ENCODE measurements at regions not wholly inside any gene's neighbourhood (a gene's known extent, or its start where the extent isn't known, plus 50 kb on each side); places are given as distances from the start of the nearest gene placed in this dataset.

DNA sequence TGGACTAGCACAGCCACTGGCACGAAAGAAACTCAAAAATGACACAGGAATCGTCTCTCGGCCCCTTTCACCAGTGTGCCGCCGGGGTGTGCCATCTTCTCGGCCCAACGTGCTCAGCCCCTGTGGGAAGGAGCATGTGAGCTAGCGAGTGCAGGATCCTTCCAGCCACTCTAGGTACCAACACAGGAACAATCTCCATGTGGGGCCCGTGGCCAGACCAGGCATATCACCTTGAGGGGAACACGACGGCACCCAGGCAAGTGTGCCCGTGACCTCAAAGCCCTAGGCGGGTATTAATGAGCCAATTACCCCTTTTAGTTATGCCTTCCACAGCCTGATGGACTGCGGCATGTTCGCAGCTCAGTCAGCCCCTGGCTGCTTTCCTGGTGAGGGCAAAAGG lies 231.5 kb downstream of the FAT4 start:
- TF ChIP-seq, protein P1, sequence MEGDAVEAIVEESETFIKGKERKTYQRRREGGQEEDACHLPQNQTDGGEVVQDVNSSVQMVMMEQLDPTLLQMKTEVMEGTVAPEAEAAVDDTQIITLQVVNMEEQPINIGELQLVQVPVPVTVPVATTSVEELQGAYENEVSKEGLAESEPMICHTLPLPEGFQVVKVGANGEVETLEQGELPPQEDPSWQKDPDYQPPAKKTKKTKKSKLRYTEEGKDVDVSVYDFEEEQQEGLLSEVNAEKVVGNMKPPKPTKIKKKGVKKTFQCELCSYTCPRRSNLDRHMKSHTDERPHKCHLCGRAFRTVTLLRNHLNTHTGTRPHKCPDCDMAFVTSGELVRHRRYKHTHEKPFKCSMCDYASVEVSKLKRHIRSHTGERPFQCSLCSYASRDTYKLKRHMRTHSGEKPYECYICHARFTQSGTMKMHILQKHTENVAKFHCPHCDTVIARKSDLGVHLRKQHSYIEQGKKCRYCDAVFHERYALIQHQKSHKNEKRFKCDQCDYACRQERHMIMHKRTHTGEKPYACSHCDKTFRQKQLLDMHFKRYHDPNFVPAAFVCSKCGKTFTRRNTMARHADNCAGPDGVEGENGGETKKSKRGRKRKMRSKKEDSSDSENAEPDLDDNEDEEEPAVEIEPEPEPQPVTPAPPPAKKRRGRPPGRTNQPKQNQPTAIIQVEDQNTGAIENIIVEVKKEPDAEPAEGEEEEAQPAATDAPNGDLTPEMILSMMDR (IDR thresholded peaks at IDR 0.05), result no peak
- no peak for TF ChIP-seq POLR2A (IDR thresholded peaks at IDR 0.05)

Data from lower leg skin (tissue), 3 donors.